Activated CD4-positive, alpha-beta T cell treated with anti-CD3 and anti-CD28 coated beads, Interleukin-2, Interleukin-6, amounts not matched to agents 100 ng/mL and 50 ng/mL, durations not matched to agents 16 hours and 8 hours (primary cell): ENCODE measurements at regions not wholly inside any gene's neighbourhood (a gene's known extent, or its start where the extent isn't known, plus 50 kb on each side); places are given as distances from the start of the nearest gene placed in this dataset.

ENCODE experiments used
- DNase-seq: peaks from one replicate; pipeline ENCODE4 v3.0.0-alpha.2; 2020

DNA sequence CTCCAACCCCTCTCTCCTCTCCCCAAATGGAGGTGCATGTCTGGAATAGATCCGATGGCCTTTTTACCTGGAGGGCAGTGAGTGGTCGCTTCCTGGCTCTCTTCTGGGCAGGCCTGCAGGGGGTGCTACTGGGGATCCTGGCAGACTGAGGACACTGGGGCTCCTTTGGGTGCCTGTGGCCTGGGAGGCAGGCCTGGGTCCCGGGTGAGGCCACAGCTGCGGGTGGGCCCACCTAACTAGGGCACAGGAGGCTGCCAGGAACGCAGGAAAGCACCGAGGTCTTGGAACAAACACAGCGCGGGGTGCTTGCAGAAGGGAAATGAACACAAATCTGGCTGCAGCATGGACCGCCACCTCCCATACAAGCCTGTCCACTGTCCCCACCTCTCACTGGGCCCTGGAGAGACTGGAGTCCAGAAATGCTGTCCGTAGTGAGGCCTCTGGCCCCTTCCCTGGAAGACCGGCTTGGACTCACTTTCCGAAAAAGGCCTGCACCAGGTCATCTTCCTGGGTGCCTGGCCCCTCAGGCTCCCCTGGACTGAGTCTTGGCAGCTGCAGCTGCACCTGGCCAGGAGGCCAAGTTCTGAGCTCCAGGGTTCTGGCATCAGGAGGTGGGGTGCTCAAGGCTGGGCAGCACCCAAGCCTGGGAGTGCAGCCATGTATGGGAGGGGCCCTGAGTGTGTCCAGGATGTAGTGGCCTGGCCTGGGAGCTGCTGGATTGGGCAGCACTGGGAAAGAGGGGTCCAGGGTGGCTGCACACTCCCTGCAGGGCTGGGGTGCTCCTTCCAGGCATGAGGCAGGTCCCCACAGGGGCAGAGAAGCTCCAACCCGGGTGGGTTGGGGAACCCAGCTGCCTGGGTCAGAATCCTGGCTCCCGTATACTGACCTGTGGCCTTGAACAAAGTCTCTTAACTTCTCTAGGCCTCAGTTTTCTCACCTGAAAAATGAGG is 195.1 kb downstream of the IRF8 start:
- DNase-seq, result no peak

DNA sequence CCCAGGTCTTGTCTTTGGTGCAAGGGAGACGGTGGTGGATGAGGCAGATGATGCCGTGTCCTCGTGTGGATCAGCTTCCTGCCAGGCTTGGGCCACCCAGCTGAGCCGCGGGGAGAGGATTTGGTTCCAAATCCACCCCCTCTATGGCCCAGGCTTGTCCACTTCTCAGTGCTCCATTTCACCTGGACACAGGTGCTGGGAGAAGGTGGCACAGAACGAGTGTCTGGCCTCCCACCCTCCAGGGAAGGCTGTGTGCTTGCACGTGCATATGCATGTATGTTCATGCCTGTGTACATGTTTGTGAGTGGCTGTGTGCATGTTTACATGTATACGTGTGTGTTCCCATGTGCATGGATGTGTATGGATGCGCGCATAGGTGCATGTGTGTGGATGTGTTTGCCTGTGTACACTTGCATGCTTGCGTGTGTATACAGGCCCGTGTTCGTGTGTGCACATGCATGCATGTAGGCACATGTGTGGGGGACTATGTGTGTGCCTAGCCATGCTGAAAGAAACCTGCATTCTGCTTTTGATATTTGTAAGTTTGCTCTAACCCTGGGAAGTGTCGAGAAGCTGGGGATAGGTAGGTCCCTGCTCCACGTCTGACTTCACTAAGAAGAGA is 196.3 kb downstream of the IRF8 start:
- no peak for DNase-seq

- no peak for DNase-seq
Observed at GRCh38 chr16:86095906-86096485, 197.0 kb downstream of the IRF8 start.

GRCh38 chr16:86096850-86097249 is 197.9 kb downstream of the IRF8 start:
- DNase-seq, result no peak

DNA sequence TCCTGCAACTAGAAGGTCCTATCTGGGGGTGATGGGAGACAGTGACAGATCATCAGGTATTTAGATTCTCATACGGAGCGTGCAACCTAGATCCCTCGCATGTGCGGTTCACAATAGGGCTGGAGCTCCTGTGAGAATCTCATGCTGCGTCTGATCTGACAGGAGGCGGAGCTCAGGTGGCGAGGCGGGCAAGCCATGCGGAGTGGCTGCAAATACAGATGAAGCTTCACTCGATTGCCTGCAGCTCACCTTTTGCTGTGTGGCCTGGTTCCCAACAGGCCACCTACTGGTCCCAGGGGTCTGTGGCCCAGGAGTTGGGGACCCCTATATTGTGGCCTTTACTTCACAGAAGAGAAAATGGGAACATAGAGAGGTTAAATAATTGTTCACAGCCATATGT is 200.4 kb downstream of the IRF8 start:
- DNase-seq, result no peak

- no peak for DNase-seq
Observed at GRCh38 chr16:86100205-86101136, 201.5 kb downstream of the IRF8 start.

DNA sequence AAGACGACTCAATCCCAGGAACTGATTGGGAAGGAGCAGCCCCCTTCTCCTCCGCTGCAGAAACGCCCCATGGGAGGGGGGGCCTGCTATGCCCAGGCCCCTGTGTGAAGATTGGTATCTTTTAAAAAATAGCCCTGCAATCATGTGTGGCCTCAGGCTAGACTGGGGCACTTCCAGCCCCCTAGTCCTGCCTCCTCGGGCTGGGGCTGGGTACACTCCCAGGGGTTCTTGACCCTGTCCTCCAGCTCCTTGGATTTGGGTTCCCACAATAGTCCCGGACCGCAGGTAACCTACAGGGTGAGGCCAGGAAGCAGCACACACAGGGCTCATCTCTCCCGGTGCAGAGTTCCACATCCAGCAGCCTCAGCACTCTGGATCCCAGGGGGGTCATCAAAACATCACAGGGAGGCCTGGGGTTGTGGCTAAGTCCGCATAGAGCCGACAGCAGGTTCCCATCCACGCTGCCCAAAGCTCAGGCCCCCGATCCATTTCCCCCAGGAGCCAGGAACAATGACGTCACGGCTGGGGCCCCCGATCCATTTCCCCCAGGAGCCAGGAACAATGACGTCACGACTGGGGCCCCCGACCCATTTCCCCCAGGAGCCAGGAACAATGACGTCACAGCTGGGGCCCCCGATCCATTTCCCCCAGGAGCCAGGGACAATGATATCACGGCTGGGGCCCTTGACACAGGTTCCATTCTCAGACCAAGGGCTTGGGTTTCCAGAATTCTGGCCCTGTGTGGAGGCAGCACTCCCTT is 202.4 kb downstream of the IRF8 start:
- DNase-seq, result no peak

GRCh38 chr16:86101897-86102157 is 202.9 kb downstream of the IRF8 start:
- no peak for DNase-seq

GRCh38 chr16:86103320-86103719 is 204.4 kb downstream of the IRF8 start:
- no peak for DNase-seq

- DNase-seq, result no peak
Observed at GRCh38 chr16:86104537-86105048, 205.6 kb downstream of the IRF8 start.

GRCh38 chr16:86107215-86107825 is 208.4 kb downstream of the IRF8 start:
- no peak for DNase-seq

DNA sequence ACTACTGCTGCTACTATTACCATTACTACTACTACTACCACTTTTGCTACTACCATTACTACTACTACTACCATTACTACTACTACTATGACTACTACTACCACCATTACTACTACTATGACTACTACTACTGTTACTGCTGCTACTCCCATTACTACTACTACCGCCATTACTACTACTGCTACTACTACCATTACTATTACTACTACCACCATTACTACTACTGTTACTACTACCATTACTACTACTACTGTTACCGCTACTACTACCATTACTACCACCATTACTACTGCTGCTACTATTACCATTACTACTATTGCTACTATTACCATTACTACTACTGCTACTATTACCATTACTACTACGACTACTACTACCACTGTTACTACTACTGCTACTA is 209.1 kb downstream of the IRF8 start:
- DNase-seq, result no peak

DNA sequence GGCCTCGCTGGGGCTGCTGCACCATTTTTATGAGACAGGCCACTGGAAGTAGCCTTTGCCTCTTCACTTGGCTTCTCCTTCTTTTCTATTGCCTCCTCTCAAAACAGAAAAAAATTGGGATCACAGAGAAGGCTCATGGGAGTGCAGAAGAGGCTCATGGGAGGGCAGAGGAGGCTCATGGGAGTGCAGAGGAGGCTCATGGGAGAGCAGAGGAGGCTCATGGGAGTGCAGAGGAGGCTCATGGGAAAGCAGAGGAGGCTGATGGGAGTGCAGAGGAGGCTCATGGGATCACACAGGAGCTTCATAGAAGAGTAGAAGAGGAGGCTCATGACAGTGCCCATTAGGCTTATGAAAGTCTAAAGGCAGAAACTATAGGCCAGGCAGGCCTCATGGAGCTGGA is 211.2 kb downstream of the IRF8 start:
- no peak for DNase-seq

- no peak for DNase-seq
Observed at GRCh38 chr16:86110726-86111125, 211.8 kb downstream of the IRF8 start.

DNA sequence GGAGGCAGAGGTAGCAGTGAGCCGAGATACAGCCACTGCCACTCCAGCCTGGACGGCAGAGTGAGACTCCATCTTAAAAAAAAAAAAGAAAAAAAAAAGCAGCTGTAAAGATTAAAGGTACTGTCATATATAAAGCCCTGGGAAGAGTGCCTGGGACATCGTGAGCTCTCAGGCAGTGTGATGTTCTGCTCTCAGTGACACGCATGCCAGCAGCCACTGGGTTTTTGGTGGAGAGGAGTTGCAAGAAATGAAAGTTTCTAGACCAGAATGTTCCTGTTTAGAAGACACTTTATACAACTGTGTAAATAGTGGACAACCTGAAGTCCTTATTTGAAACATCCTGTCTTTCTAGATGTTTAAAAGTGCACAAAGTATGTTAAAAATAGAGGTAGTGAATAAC is 213.2 kb downstream of the IRF8 start:
- no peak for DNase-seq

DNA sequence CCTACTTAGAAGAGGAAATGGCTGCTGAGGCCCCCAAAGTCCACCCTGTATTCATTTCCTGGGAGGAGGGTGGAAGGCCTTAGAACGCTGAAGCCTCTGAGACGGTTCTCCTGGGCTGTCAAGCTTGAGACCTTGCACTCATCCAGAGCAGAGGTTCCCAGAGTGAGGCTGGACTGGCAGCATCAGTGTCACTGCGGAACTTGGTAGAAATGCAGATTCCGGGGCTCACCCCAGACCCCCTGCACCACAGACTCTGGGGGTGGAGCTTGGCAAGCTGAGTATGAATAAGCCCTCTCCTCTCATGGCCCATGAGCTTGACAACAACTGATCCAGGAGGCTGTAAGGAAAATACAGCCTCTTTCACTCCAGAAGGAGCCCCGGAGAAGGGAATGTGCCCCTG is 218.3 kb downstream of the IRF8 start:
- DNase-seq, result no peak

DNA sequence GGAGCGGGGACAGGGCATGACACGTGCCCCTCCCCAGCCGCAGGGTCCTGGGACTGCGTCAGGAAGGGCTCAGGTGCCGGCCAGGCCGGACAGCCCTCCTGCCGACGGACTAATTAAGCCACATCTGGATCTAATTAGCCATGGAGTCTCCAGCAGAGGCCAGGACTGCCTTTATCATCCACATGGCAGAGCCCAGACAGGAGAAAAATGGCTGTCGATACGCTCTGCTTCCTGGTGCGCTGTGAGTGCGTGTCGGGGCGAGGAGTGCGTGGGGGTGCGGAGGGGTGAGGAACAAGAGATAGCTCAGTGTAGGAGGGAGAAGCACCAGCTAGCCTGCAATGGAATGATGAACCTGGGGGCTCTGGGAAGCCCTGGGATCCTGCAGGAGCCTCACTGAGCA is 218.8 kb downstream of the IRF8 start:
- DNase-seq, result no peak

- no peak for DNase-seq
Observed at GRCh38 chr16:86118467-86119307, 219.7 kb downstream of the IRF8 start.

DNA sequence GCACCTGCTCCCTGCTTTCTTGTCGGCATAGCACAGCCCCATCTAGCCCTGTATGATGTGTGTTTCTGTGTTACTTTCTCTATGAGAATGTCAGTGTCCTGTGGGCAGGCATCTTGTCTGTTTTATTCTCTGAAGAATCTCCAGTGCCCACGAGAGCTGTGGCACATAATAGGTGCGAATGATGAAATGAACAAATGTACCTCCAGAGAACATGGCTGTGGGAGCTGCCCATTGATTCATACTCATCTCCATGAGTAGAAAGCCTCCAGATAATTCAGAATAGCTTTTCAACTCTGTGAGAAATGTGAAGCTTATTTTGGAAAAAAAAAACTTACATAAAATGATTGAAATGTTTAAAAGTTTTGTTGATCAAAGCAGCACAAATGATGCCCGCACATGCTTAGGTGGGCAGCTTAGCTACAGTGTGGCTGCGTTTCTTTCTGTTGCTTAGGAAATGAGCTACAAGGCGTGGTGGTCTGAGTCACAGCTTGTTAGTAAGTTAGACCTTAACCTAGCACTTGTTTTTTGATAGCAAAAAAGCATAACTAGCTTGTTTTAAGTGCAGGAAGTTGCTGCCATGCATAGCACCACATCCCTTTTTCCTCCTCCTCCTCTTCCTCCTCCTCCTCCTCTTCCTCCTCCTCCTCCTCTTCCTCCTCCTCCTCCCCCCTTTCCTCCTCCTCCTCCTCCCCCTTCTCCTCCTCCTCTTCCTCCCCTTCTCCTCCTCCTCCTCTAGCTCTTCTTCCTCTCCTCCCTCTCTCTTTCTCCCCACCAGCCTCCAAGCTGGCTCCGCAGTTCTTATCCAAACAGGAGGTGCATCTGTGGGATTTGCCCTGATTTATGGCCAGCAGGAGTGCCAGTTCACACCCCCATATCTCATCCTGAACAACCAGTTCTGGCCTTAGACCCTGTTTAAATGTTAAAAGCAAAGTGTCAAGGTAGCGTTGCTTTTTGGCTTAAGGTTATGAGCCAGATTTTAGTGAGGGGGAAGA is 221.5 kb downstream of the IRF8 start:
- DNase-seq, result no peak
